Progenitor cell of endocrine pancreas (in vitro differentiated cells): ENCODE measurements at regions not wholly inside any gene's neighbourhood (a gene's known extent, or its start where the extent isn't known, plus 50 kb on each side); places are given as distances from the start of the nearest gene placed in this dataset.
"Not testable (repeated sequence)": the region's sequence is repeated elsewhere in the genome, so short reads cannot be mapped to it uniquely, and the experiment has no call there.

Experiments
- DNase-seq: peaks from one replicate; pipeline ENCODE4 v3.0.0; 2021; ENCODE audit warnings: low spot score; ENCODE audit not compliant: unreplicated experiment
- H3K27ac Mint-ChIP-seq: 2 replicates; pipeline ENCODE4 v1.8.0; 2021; ENCODE audit warnings: mild to moderate bottlenecking, moderate library complexity, mixed read lengths
- H3K27me3 Mint-ChIP-seq: 2 replicates; pipeline ENCODE4 v1.8.0; 2021; ENCODE audit warnings: mixed read lengths
- H3K36me3 Mint-ChIP-seq: 2 replicates; pipeline ENCODE4 v1.8.0; 2022; ENCODE audit warnings: mixed read lengths; ENCODE audit not compliant: insufficient read depth
- H3K4me1 Mint-ChIP-seq: 2 replicates; pipeline ENCODE4 v1.8.0; 2021; ENCODE audit warnings: low read depth, mixed read lengths
- H3K4me3 Mint-ChIP-seq: 2 replicates; pipeline ENCODE4 v1.8.0; 2021; ENCODE audit warnings: low read depth, mild to moderate bottlenecking, moderate library complexity, mixed read lengths
- H3K9me3 Mint-ChIP-seq: 2 replicates; pipeline ENCODE4 v1.8.0; 2021; ENCODE audit warnings: low read depth, mixed read lengths
- TF ChIP-seq, protein P1 (sequence below): fragments of 200-600 bp; sonication (generic); IDR thresholded peaks from one replicate; pipeline ENCODE4 v1.5.0; 2021; ENCODE audit warnings: antibody characterized with exemption, mild to moderate bottlenecking; ENCODE audit not compliant: unreplicated experiment

DNA sequence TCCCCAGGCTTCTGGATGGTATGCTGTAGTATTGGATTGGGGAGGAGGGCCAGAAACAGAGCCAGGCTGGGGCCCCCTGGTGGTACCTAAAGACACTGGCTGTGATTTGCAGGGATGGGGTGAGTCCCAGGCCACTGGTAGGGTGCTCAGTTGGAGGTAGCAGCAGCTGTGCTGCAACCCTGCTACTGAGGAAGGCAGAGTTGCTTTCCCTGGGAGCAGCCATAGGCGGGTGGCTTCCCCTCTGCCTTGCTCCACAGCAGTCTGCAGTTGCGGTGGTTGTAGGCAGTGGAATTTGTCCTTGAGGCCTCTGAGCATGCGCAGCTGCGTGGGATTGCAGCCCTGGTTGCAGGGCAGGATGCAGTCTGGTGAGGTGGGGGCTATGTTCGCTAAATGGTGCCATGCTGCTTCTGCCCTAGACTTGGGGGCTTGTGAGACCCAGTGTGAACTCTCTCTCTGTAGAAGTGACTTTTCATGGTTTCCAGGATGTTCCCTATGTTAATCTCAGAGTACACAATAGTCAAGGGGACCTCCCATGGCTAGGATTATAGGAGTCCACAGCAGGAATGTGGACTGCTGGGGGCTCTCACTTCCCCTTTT is 443.5 kb downstream of the XIRP2 start:
- peaks cover 19% of the 10 kb centered on the region for H3K4me1 Mint-ChIP-seq
- H3K4me3 Mint-ChIP-seq, result no peak overlapping the region
- no peaks in the 10 kb centered on the region for H3K27me3 Mint-ChIP-seq
- DNase-seq, result no peak
- TF ChIP-seq, protein P1, sequence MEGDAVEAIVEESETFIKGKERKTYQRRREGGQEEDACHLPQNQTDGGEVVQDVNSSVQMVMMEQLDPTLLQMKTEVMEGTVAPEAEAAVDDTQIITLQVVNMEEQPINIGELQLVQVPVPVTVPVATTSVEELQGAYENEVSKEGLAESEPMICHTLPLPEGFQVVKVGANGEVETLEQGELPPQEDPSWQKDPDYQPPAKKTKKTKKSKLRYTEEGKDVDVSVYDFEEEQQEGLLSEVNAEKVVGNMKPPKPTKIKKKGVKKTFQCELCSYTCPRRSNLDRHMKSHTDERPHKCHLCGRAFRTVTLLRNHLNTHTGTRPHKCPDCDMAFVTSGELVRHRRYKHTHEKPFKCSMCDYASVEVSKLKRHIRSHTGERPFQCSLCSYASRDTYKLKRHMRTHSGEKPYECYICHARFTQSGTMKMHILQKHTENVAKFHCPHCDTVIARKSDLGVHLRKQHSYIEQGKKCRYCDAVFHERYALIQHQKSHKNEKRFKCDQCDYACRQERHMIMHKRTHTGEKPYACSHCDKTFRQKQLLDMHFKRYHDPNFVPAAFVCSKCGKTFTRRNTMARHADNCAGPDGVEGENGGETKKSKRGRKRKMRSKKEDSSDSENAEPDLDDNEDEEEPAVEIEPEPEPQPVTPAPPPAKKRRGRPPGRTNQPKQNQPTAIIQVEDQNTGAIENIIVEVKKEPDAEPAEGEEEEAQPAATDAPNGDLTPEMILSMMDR, result peak; percentile 45
- H3K36me3 Mint-ChIP-seq, result peaks cover 18% of the 10 kb centered on the region
- peak overlapping the region; percentile 66 for H3K27ac Mint-ChIP-seq
- H3K9me3 Mint-ChIP-seq, result peaks cover 27% of the 10 kb centered on the region

DNA sequence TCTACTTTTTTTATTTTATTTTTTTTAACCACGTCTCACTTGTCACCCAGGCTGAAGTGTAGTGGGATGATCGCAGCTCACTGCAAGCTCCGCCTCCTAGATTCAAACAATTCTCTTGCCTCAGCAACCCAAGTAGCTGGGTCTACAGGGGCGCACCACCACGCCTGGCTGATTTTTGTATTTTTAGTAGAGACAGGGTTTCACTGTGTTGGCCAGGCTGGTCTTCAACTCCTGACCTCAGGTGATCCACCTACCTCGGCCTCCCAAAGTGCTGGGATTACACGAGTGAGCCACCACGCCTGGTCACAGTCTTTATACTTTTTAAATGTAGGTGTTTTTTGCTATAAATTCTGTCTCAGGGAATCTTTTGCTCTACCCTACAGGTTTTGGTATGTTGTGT is 440.5 kb downstream of the XIRP2 start:
- H3K4me3 Mint-ChIP-seq, H3K27me3 Mint-ChIP-seq, H3K27ac Mint-ChIP-seq, DNase-seq: not testable (repeated sequence)
- peaks cover 40% of the 10 kb centered on the region for H3K9me3 Mint-ChIP-seq
- peaks cover 26% of the 10 kb centered on the region for H3K36me3 Mint-ChIP-seq
- H3K4me1 Mint-ChIP-seq, result peaks cover 20% of the 10 kb centered on the region

DNA sequence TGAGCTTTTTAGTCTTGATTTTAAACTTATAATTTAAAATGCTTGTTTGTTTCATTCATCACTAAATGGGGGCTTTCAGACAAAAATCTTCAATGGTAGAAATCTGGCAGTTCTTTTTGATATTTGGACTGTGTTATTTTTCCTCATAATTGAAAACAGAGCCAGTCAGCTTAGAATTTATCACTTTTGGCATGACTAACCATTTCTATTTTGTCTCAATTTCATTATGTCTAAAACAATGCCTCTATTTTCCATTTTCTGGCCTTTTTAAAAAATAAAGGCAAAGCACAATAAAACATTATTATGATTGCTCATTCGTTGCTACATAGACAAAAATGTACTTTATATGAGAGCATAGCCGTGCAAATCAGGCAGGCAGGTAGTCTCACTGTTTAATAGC is 434.5 kb downstream of the XIRP2 start:
- Mint-ChIP-seq H3K4me1 (peaks cover 2% of the 10 kb centered on the region), H3K27me3 (no peaks in the 10 kb centered on the region), H3K36me3 (peaks cover 31% of the 10 kb centered on the region), H3K9me3 (peaks cover 26% of the 10 kb centered on the region), H3K27ac (no peak overlapping the region), H3K4me3 (no peak overlapping the region)
- TF ChIP-seq, protein P1, result no peak
- no peak for DNase-seq

DNA sequence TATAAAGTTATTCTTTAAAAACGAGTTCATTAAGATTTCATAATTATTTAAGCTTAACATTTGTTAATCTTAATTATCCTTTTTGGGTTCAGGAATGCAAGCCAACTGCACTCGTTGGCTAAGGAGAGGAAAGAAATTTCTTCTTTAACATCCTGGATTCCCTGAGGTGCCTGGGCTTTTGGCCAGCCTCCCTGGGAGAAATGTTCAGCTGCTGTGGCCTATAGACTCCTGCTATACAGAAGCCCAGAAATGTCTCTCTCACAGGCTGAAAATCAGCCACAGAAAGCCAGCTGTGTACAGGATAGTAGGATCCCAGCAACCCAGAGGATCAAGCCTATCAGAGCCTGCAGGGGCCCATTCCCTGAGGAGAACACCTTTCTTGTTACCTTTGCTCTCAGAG is 430.3 kb downstream of the XIRP2 start:
- no peak for DNase-seq
- Mint-ChIP-seq H3K36me3 (peaks cover 28% of the 10 kb centered on the region), H3K4me1 (no peaks in the 10 kb centered on the region), H3K4me3 (no peak overlapping the region), H3K27ac (no peak overlapping the region), H3K27me3 (no peaks in the 10 kb centered on the region), H3K9me3 (peaks cover 7% of the 10 kb centered on the region)
- TF ChIP-seq, protein P1, result no peak

DNA sequence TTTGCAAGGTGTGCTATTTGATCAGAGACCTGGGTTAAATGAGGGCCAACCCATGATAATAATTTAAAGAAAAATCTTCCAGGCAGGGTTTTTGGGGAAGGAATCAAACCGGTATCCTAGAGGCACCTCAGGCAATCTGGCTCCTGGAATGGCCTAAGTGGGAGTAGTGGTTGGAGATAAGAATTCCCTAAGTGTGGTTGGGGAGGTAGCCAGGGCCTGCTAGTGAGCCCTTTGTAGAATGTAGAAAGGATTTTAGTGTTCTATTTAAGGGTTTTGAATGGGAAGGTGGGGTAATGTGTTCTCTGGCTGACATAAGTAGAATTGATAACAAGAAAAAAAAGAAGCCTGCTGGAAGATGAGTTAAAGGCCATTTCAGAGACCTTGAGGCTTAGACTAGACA is 422.2 kb downstream of the XIRP2 start:
- Mint-ChIP-seq H3K27ac (no peak overlapping the region), H3K36me3 (peaks cover under 1% of the 10 kb centered on the region), H3K4me1 (peaks cover 6% of the 10 kb centered on the region), H3K4me3 (no peak overlapping the region), H3K9me3 (no peaks in the 10 kb centered on the region), H3K27me3 (no peaks in the 10 kb centered on the region)
- no peak for DNase-seq
- TF ChIP-seq, protein P1, result no peak
